Neural progenitor cell (in vitro differentiated cells): ENCODE measurements at regions not wholly inside any gene's neighbourhood (a gene's known extent, or its start where the extent isn't known, plus 50 kb on each side); places are given as distances from the start of the nearest gene placed in this dataset.

Source experiments
- EZH2 ChIP-seq: fragments of 200-600 bp; sonication (generic); IDR thresholded peaks from 2 replicates; pipeline ENCODE4 v1.6.1; 2017; ENCODE audit warnings: antibody characterized with exemption, mild to moderate bottlenecking, moderate library complexity
- TF ChIP-seq, protein P1 (sequence below): fragments of 200-600 bp; sonication (generic); IDR thresholded peaks from 2 replicates; pipeline ENCODE4 v1.5.1; 2017; ENCODE audit warnings: antibody characterized with exemption, mild to moderate bottlenecking

DNA sequence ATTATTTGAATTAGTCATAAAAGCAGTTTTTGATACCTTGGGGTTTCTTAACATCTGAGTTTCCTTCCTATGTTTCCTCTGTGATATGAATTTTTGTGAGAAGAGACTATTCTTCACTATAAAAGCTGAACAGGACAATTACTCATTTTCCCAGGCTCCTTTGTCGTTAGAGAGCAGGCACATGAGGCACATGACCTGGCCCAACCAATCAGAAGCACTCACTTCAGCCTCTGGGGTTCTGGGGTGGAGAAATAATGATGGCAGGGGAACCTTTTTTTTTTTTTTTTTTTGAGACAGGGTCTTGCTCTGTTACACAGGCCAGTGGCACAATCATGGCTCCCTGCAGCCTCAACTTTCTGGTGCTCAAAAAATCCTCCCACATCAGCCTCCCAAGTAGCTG is 145.5 kb upstream of the ASIC2 start:
- TF ChIP-seq, protein P1, sequence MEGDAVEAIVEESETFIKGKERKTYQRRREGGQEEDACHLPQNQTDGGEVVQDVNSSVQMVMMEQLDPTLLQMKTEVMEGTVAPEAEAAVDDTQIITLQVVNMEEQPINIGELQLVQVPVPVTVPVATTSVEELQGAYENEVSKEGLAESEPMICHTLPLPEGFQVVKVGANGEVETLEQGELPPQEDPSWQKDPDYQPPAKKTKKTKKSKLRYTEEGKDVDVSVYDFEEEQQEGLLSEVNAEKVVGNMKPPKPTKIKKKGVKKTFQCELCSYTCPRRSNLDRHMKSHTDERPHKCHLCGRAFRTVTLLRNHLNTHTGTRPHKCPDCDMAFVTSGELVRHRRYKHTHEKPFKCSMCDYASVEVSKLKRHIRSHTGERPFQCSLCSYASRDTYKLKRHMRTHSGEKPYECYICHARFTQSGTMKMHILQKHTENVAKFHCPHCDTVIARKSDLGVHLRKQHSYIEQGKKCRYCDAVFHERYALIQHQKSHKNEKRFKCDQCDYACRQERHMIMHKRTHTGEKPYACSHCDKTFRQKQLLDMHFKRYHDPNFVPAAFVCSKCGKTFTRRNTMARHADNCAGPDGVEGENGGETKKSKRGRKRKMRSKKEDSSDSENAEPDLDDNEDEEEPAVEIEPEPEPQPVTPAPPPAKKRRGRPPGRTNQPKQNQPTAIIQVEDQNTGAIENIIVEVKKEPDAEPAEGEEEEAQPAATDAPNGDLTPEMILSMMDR, result no peak
- no peak for TF ChIP-seq EZH2
